ENCODE measurements at regions not wholly inside any gene's neighbourhood (a gene's known extent, or its start where the extent isn't known, plus 50 kb on each side); places are given as distances from the start of the nearest gene placed in this dataset.

DNA sequence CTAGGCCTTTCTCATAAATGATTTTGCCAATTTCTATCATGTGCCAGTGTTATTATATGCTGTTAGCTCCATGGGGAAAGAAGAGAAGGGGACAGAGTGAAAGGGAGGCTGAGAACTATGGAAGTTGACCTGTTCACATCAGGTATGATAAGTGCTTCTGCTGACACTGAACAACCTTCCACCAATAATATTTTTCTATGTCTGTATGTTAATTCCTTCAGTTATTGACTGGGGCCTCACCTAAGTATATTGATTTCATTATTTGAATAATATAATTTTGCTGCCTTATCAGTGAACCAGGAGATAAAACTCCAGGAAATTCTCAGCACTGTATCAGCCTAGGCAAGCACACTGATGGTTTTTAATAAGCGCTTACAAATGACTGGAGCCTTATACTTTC is 262.8 kb downstream of the SNCA start:
- TF ChIP-seq, protein P1, sequence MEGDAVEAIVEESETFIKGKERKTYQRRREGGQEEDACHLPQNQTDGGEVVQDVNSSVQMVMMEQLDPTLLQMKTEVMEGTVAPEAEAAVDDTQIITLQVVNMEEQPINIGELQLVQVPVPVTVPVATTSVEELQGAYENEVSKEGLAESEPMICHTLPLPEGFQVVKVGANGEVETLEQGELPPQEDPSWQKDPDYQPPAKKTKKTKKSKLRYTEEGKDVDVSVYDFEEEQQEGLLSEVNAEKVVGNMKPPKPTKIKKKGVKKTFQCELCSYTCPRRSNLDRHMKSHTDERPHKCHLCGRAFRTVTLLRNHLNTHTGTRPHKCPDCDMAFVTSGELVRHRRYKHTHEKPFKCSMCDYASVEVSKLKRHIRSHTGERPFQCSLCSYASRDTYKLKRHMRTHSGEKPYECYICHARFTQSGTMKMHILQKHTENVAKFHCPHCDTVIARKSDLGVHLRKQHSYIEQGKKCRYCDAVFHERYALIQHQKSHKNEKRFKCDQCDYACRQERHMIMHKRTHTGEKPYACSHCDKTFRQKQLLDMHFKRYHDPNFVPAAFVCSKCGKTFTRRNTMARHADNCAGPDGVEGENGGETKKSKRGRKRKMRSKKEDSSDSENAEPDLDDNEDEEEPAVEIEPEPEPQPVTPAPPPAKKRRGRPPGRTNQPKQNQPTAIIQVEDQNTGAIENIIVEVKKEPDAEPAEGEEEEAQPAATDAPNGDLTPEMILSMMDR (conservative IDR thresholded peaks at IDR 0.05; ENCODE audit: low read length): no peak
- H3K4me3 ChIP-seq (ENCODE audit: low read length): no peak overlapping the region
- no peak for DNase-seq (ENCODE audit: low read depth)

DNA sequence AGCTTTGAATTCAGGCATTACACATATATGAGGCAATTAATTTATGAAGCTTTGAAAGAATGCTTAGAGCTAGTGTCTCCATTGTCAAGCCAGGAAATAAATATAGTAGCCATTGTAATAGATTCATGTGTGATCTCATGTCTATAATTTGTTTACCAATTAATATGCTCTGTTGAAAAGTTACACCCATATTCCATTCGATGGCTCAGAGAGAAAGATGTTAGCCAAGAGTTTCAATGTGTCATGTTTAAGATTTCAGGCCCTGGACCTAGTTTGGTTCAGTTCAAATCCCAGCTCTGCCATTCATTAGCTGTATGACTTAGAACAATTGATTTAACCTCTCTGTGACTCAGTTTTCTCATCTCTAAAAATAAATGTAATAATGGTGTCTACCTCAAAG is 263.3 kb downstream of the SNCA start:
- TF ChIP-seq, protein P1 (conservative IDR thresholded peaks at IDR 0.05; ENCODE audit: low read length): no peak

DNA sequence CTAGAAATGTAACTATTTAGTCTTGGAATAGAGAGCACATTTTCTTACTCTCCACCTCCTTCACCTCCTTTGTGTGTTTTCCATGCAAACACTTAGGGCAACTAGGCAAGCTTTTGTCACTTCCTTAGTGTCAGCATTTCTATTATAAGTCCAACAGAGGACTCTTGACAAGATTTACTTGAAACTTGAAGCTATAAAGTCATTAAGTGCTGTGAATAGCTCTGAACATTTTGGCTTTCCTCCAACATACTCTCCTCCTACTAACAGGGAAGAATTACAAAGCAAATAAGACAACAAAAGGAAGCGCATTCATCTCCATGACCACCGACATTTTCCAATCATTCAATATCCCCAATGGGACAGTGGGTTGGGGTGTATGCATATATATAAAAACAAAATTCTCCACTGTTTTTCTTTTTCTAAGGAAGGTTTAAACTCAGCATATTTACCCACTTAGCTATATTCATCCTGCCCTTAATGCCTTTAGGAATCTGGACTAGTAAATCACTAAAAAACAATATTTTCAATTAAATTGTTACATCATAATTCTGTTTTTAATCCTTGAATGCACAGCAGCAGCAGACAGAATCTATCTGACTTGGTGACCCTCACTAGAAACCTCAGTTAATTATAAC is 264.6 kb downstream of the SNCA start:
- H3K4me3 ChIP-seq (ENCODE audit: low read length): no peak overlapping the region
- TF ChIP-seq, protein P1 (conservative IDR thresholded peaks at IDR 0.05; ENCODE audit: low read length): no peak
- no peak for DNase-seq (ENCODE audit: low read depth)

More for the DNA sequence above, 263.3 kb downstream of the SNCA start:
- no peak overlapping the region for H3K4me3 ChIP-seq (ENCODE audit: low read length)
- DNase-seq (ENCODE audit: low read depth): no peak

DNA sequence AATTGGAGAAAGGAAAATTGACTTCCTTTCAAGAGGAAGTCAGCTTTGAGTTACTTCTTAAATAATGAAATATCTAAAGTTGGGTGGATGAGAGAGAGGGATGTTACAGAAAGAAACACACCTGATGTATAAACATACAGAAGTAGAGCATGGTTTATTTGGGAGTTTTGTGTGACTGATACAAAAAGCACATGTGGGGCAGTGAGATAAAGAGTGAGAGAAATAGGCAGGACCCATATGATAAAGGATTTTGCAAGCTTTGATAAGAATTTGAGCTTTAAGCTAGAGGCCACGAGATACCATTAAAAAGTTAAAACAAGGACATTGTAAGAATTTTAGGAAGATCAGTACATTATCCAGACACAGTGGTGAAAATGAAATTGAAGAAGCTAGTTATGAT is 263.3 kb upstream of the GPRIN3 start:
- TF ChIP-seq, protein P1 (conservative IDR thresholded peaks at IDR 0.05; ENCODE audit: low read length): no peak
- DNase-seq (ENCODE audit: low read depth): no peak
- H3K4me3 ChIP-seq (ENCODE audit: low read length): no peak overlapping the region

DNA sequence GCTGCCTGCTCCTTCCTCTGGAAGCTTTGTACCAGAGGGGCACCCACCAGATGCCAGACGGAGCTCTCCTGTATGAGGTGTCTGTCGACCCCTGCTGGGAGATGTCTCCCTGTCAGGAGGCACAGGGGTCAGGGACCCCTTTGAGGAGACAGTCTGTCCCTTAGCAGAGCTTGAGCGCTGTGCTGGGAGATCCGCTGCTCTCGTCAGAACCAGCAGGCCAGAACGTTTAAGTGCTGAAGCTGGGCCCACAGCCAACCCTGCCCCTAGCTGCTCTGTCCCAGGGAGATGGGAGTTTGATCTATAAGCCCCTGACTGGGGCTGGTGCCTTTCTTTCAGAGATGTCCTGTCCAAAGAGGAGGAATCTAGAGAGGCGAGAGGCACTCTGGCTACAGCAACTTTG is 260.3 kb upstream of the GPRIN3 start:
- no peak for DNase-seq (ENCODE audit: low read depth)
- TF ChIP-seq, protein P1 (conservative IDR thresholded peaks at IDR 0.05; ENCODE audit: low read length): no peak
- H3K4me3 ChIP-seq (ENCODE audit: low read length): no peak overlapping the region

DNA sequence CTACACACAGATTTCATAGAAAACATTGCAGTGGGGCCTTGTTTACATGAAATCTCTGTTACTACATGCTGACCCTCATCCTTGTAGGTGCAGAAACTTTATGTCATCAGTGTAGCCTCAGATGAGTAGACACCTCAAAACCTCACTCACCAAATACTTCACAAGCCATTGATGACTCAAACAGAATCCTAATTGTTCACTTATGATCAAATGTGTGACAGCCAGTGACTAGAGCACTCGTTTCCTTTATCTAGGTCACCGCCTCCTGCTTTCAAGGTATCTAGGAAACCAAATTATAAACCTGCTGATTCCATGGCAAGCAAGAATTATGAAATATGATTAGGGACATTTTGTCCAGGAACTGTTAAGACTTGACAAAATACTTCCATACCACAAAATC is 255.8 kb upstream of the GPRIN3 start:
- DNase-seq (ENCODE audit: low read depth): no peak
- TF ChIP-seq, protein P1 (conservative IDR thresholded peaks at IDR 0.05; ENCODE audit: low read length): no peak
- H3K4me3 ChIP-seq (ENCODE audit: low read length): no peak overlapping the region

DNA sequence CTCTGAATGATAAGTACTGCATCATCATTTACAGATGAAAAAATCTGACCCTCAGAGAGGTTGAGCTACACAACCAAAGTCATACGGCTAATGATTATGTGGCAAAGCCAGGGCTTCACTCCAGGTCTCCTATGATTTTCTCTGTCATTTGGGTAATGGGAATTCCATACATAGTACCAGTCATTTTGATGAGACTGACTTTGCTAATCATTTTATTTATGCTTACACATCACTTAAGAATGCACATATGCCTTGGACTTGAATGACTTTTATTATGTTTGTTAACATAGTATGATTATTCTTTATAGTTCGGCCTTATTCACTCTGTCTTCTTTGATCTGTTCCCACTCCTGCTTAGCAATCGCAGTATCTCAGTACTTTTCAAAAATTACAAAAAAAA is 255.1 kb upstream of the GPRIN3 start:
- DNase-seq (ENCODE audit: low read depth): no peak
- TF ChIP-seq, protein P1 (conservative IDR thresholded peaks at IDR 0.05; ENCODE audit: low read length): no peak
- no peak overlapping the region for H3K4me3 ChIP-seq (ENCODE audit: low read length)

All from AG10803 (cell line).